Heart right ventricle (tissue), 16 donors: ENCODE measurements at regions not wholly inside any gene's neighbourhood (a gene's known extent, or its start where the extent isn't known, plus 50 kb on each side); places are given as distances from the start of the nearest gene placed in this dataset.
A peak's percentile ranks its signal among the peaks of the same experiment; 100 is the strongest.

Source experiments
- ATAC-seq, 8 donors: fragments of 200-7000 bp; cut with Tn5 transposase; one replicate each; pipeline ENCODE4 v1.9.1; 2020; ENCODE audit warnings: mild to moderate bottlenecking in 8 of 8, moderate library complexity in 8 of 8, moderate number of reproducible peaks in 1 of 8
- DNase-seq, 2 donors: peaks; one replicate each; pipeline ENCODE4 v3.0.0-alpha.2; 2020
- H3K27ac ChIP-seq, 10 donors: fragments of 200-600 bp; sonication (generic) in 2 of 10; one replicate each; pipeline versions ENCODE4 v1.5.0 to v1.8.0; 2020 to 2022; ENCODE audit warnings: mild to moderate bottlenecking in 3 of 10
- H3K27me3 ChIP-seq, 7 donors: fragments of 200-600 bp; one replicate each; pipeline ENCODE4 v1.8.0; 2021 to 2022; ENCODE audit warnings: mild to moderate bottlenecking in 2 of 7
- H3K36me3 ChIP-seq, 9 donors: fragments of 200-600 bp; sonication (generic) in 1 of 9; one replicate each; pipeline versions ENCODE4 v1.5.0 to v1.8.0; 2020 to 2022; ENCODE audit warnings: mild to moderate bottlenecking in 2 of 9
- H3K4me1 ChIP-seq, 9 donors: fragments of 200-600 bp; sonication (generic) in 1 of 9; one replicate each; pipeline versions ENCODE4 v1.5.0 to v1.8.0; 2020 to 2022; ENCODE audit warnings: mild to moderate bottlenecking in 4 of 9
- H3K4me3 ChIP-seq, 10 donors: fragments of 200-600 bp; sonication (generic) in 2 of 10; one replicate each; pipeline versions ENCODE4 v1.5.0 to v1.8.0; 2020 to 2022; ENCODE audit warnings: mild to moderate bottlenecking in 7 of 10, moderate library complexity in 2 of 10
- H3K9me3 ChIP-seq, 11 donors: fragments of 200-600 bp in 10 of 11; sonication (generic) in 2 of 11; one replicate each; pipeline versions ENCODE4 v1.5.0 to v1.8.0; 2013 to 2022; ENCODE audit warnings: mild to moderate bottlenecking in 2 of 11, control low read depth in 1 of 11, moderate library complexity in 1 of 11
- WGBS, 2 donors: extraction: QIAGEN DNeasy Blood & Tissue Kit; methylation state at CpG; one replicate each; pipeline ENCODE4 v1.1.7; 2013; ENCODE audit warnings: inconsistent platforms in 1 of 2; 5-methylcytosine and 5-hydroxymethylcytosine counted together
- intact Hi-C, 10 donors: fragments of 100-400 bp; cut with DNase I; formaldehyde crosslinking; loops; one replicate each; pipeline versions ENCODE4 v1.11.1 to v1.14.2; 2022
- TF ChIP-seq, protein P1 (sequence below), 9 donors: fragments of 200-600 bp; sonication (generic) in 2 of 9; IDR thresholded peaks; one replicate each; pipeline versions ENCODE4 v1.5.0 to v1.8.0; 2021 to 2022; ENCODE audit warnings: antibody characterized with exemption in 9 of 9, mild to moderate bottlenecking in 5 of 9, moderate library complexity in 1 of 9
- donor health status: Arrhythmogenic right ventricular cardiomyopathy.
- donor health status: ischemic (EF 13 %, LVEDD 7.1; RV severe dilation, severe dysfunction).
- donor health status: healthy with polysubstance abuse.
- donor health status: DM: no; HTN: yes; CAD: no.
- donor health status: DM: no; HTN: no; CAD: no.
- donor health status: ischemic (EF 25% LVEDD 6.9; RV normal size, moderate dysfunction).
- donor health status: ischemic (EF 25% LVEDD 5.7; RV mildly dilated, moderate dysfunction).
- donor health status: healthy.
- donor health status: DM: yes; HTN: yes; CAD: no.
- donor health status: Ischemic cardiomyopathy.
- donor health status: ischemic (EF 35%, LVEDD 5.7; RV mildly dilated, moderate dysfunction).
- donor health status: nonischemic (EF 11% LVEDD 7.7; RV severe dilation, severe dysfunction).
- donor health status: DM: yes; HTN: yes; CAD: no.
- donor health status: PGD.
- donor health status: ischemic (EF 29% LVEDD 5.4; RV normal size, mild dysfunction).
- donor health status: nonischemic (EF 23%, LVEDD 6.1; RV moderate dilation, normal function).

DNA sequence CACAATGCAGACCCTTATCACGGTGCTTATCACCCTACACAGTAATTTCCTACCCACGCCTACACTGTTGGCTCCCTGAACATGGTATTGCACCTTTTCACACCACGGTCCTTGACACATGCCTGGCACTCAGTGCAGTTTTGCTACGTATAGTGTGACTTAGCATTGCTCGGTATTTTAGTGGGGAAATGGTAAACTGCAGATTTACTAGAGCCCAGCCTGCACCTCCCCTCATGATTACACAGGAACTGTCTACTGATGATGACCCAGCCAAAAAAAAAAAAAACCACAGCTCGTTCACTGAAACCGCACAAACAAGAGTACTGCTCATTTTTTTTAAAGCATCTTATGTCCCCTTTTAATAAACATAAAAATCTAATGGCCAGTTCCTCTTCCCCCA is 124.2 kb upstream of the ZNF746 start:
- no peak for ATAC-seq
- no peaks in the 10 kb centered on the region for H3K9me3 ChIP-seq
- no peak overlapping the region for H3K4me3 ChIP-seq
- 51 to 58% methylated on average over 7 of the region's 7 CpGs for WGBS, 2 donors
- no peaks in the 10 kb centered on the region for H3K27me3 ChIP-seq
- DNase-seq, result no peak
- intact Hi-C loops, result loop anchor here in 3 of 10 donors (5.0 to 10.0 kb wide), 3 partner anchors 93 to 357 kb away; partner anchors contain the start of genes ZNF746 (in 1 of the 3) and ZNF783 (in 1 of the 3)
- peak overlapping the region in 1 of 10 donors; percentile 44 for H3K27ac ChIP-seq
- peaks cover 5 to 37% (median 21%) of the 10 kb centered on the region in 9 donors for H3K4me1 ChIP-seq
- H3K36me3 ChIP-seq, result peaks cover 0 to 51% (median 41%) of the 10 kb centered on the region in 9 donors
- TF ChIP-seq, protein P1, sequence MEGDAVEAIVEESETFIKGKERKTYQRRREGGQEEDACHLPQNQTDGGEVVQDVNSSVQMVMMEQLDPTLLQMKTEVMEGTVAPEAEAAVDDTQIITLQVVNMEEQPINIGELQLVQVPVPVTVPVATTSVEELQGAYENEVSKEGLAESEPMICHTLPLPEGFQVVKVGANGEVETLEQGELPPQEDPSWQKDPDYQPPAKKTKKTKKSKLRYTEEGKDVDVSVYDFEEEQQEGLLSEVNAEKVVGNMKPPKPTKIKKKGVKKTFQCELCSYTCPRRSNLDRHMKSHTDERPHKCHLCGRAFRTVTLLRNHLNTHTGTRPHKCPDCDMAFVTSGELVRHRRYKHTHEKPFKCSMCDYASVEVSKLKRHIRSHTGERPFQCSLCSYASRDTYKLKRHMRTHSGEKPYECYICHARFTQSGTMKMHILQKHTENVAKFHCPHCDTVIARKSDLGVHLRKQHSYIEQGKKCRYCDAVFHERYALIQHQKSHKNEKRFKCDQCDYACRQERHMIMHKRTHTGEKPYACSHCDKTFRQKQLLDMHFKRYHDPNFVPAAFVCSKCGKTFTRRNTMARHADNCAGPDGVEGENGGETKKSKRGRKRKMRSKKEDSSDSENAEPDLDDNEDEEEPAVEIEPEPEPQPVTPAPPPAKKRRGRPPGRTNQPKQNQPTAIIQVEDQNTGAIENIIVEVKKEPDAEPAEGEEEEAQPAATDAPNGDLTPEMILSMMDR (IDR thresholded peaks at IDR 0.05), result no peak

DNA sequence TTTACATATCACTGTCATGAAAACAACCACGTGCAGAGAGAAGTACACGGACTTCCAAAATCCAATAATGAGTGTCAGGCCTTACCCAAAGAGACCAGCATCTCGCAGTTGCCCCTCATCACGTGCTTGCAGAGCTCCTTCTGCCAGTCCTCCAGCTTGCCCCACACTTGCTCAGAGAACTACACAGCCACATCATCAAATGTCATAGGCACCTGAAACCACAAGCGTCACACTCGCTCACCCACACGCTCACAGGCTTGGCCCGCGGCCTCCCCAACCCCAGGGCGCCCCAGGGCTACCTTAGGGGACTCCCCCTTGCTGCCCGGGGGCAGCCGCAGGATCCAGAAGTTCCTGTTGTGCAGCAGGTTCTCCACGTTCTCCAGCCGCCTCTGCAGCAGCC is 123.4 kb upstream of the ZNF746 start:
- H3K4me3 ChIP-seq, result no peak overlapping the region
- no peaks in the 10 kb centered on the region for H3K27me3 ChIP-seq
- DNase-seq, result no peak
- no peaks in the 10 kb centered on the region for H3K9me3 ChIP-seq
- intact Hi-C loops, result loop anchor here in 3 of 10 donors (5.0 to 10.0 kb wide), 3 partner anchors 94 to 356 kb away; partner anchors contain the start of genes ZNF746 (in 1 of the 3) and ZNF783 (in 1 of the 3)
- ATAC-seq, result no peak
- H3K36me3 ChIP-seq, result peaks cover 0 to 59% (median 46%) of the 10 kb centered on the region in 9 donors
- 81 to 91% methylated on average over 13 to 14 of the region's 14 CpGs for WGBS, 2 donors
- TF ChIP-seq, protein P1 (IDR thresholded peaks at IDR 0.05), result no peak
- H3K4me1 ChIP-seq, result peaks cover 5 to 37% (median 21%) of the 10 kb centered on the region in 9 donors
- H3K27ac ChIP-seq, result no peak overlapping the region

DNA sequence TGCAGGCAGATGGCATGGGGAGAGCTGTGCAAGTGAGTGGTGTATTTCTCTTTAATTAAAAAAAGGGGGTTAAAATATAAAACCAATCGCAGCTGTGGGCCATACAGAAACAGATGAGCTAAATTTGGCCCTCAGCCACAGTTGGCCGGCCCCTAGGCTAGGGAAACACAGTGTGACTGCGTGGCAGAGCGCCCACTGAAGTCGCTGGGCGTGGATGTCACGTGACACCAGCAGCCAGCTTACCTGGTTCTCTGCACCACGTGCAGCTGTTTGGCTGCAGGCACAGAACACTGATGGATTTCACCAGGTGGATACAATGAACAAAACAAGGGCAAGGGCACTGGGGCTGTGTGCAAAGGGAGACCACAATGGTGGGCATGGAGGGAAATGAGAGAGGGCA is 119.3 kb upstream of the ZNF746 start:
- no peaks in the 10 kb centered on the region for H3K27me3 ChIP-seq
- intact Hi-C loops, result no loop called here
- H3K4me1 ChIP-seq, result peaks cover 0 to 11% (median 0%) of the 10 kb centered on the region in 9 donors
- H3K9me3 ChIP-seq, result no peaks in the 10 kb centered on the region
- H3K4me3 ChIP-seq, result no peak overlapping the region
- DNase-seq (no peak), ATAC-seq (peak in 1 of 8 donors; percentile 13)
- TF ChIP-seq, protein P1 (IDR thresholded peaks at IDR 0.05), result no peak
- no peak overlapping the region for H3K27ac ChIP-seq
- 55 to 59% methylated on average over 8 of the region's 8 CpGs for WGBS, 2 donors
- peaks cover 5 to 98% (median 66%) of the 10 kb centered on the region in 9 donors for H3K36me3 ChIP-seq

DNA sequence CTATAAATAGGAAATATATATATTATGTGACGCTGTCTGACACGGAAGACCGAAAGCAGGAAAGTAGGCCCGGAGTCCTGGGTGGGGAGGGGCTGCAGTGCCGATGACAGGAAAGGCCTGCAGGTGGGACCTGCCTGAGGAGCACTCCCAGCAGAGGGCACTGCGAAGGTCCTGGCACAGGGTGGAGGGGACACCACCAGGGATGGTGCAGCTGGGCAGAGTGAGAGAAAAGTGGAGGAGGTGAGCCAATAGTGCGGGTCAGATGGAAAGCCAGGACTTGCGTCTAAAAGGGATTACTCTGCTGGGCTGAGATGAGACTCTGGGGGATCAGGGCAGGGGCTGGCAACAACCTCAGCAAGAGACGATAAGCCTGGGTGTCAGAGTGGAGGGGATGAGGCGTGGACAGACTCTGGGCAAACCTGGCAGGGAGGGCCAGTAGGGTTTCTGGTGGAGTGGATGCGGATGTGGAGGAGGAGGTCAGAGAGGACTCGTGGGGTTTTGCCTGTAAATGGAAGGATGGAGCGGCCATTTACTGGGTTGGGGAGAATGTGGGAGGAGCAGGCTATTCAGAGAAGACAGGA is 118.2 kb upstream of the ZNF746 start:
- H3K4me1 ChIP-seq, result peaks cover 0 to 20% (median 3%) of the 10 kb centered on the region in 9 donors
- H3K27me3 ChIP-seq, result no peaks in the 10 kb centered on the region
- H3K9me3 ChIP-seq, result no peaks in the 10 kb centered on the region
- H3K36me3 ChIP-seq, result peaks cover 2 to 100% (median 73%) of the 10 kb centered on the region in 9 donors
- DNase-seq, result peak in 1 of 2 donors; percentile 27
- ATAC-seq, result peak; percentile 62 to 80 (median 68)
- no peak overlapping the region for H3K27ac ChIP-seq
- no peak overlapping the region for H3K4me3 ChIP-seq
- intact Hi-C loops, result no loop called here
- WGBS, 2 donors, result 50 to 59% methylated on average over 13 of the region's 13 CpGs
- TF ChIP-seq, protein P1 (IDR thresholded peaks at IDR 0.05), result peak in 6 of 9 donors; percentile 14 to 47 (median 27)
